GM12892 (cell line): ENCODE measurements at regions not wholly inside any gene's neighbourhood (a gene's known extent, or its start where the extent isn't known, plus 50 kb on each side); places are given as distances from the start of the nearest gene placed in this dataset.

ENCODE experiments used
- POLR2A ChIP-seq: IDR thresholded peaks from 2 replicates; pipeline ENCODE4 v1.6.1; 2011; ENCODE audit warnings: low read depth, low read length, control low read depth
- POLR2AphosphoS5 ChIP-seq: IDR thresholded peaks from 2 replicates; pipeline ENCODE4 v1.6.1; 2011; ENCODE audit warnings: low read depth, low read length, control low read depth
- TAF1 ChIP-seq: IDR thresholded peaks from 2 replicates; pipeline ENCODE4 v1.6.1; 2011; ENCODE audit warnings: low read depth, mild to moderate bottlenecking, control low read depth, low read length, borderline replicate concordance

DNA sequence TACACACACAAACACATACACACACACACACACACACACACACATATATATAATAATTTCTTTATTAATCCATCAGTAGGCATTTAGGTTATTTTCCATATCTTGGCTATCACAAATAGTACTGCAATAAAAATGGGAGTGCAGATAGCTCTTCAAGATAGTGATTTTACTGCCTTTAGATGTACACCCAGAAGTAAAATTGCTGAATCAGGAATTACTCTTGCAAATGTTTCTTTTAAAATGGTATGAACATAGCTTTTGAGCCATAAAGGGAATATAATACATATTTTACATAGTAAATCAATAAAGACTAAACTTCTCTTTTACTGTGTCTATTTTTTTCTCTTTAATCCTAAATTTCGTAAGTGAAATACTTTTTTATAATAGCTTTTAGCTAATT is 1251.1 kb downstream of the ZPLD1 start:
- TF ChIP-seq POLR2A (no peak), POLR2AphosphoS5 (no peak), TAF1 (no peak)
